AG04449 (cell line): ENCODE measurements at regions not wholly inside any gene's neighbourhood (a gene's known extent, or its start where the extent isn't known, plus 50 kb on each side); places are given as distances from the start of the nearest gene placed in this dataset.
"Not testable (repeated sequence)": the region's sequence is repeated elsewhere in the genome, so short reads cannot be mapped to it uniquely, and the experiment has no call there.

ENCODE experiments used
- CTCF ChIA-PET: fragments of 350-600 bp; formaldehyde crosslinking; extraction: SDS; loops from one replicate; lab custom pipeline; 2021; ENCODE audit warnings: antibody characterized with exemption; lab: Yijun Ruan, JAX
- POLR2A ChIA-PET: fragments of 400-600, 350-600 bp; formaldehyde crosslinking; extraction: SDS; loops from one replicate; lab custom pipeline; 2020; ENCODE audit warnings: antibody characterized with exemption, inconsistent platforms; lab: Yijun Ruan, JAX
- DNase-seq: peaks from one replicate; pipeline ENCODE4 v3.0.0-alpha.2; 2010; ENCODE audit warnings: low read depth, low spot score
- H3K4me3 ChIP-seq: 2 replicates; pipeline ENCODE4 v1.5.1; 2011; ENCODE audit warnings: low read depth, mild to moderate bottlenecking, control low read depth, low read length
- CTCF ChIP-seq: IDR thresholded peaks from one replicate; pipeline ENCODE4 v1.5.1; 2011; ENCODE audit warnings: mild to moderate bottlenecking, moderate library complexity, low read length, control low read depth, inconsistent platforms; ENCODE audit not compliant: insufficient read depth; ENCODE audit errors: missing control alignments

DNA sequence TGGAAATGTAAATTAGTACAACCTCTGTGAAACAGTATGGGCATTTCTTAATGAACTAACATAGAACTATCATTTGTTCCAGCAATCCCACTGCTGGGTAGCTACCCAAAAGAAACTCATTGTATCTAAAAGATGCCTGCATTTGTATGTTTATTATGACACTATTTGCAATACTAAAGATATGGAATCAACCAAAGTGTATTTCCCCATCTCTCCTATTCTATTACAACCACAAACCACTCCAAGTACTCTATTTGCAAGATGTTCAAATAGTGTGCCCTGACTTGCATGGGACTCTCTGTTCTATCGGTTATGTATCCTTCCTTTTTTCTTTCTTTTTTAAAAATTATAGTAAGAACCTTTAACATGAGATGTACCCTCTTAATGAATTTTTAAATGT is 845.2 kb downstream of the CDH11 start:
- no peak for DNase-seq
- H3K4me3 ChIP-seq, result no peak overlapping the region
- POLR2A ChIA-PET, result no interaction called here
- no peak for TF ChIP-seq CTCF
- CTCF ChIA-PET, result no interaction called here

- no peak overlapping the region for H3K4me3 ChIP-seq
- CTCF ChIA-PET, result no interaction called here
- POLR2A ChIA-PET, result no interaction called here
- no peak for DNase-seq
- TF ChIP-seq CTCF, result no peak
Observed at GRCh38 chr16:64272028-64272427, 849.8 kb downstream of the CDH11 start.

DNA sequence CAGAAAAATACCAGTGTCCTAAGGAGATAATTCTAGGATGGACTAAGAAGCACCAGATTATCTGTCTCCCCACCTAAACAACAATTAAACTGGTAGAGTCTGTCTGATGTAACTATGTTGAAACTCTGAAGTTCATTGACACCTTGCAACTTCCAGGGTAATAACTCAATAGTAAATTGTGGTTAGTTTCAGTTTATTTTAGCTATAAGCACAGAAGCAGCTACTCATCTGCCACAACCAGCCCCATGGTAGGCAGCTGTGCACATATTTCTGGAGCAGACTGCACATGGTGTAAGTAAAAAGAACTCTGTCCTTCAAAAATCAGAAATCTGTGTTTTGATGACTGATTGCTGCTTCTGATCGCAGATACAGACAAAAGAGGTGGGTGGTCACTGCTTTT is 852.1 kb downstream of the CDH11 start:
- ChIA-PET POLR2A (no interaction called here), CTCF (no interaction called here)
- no peak overlapping the region for H3K4me3 ChIP-seq
- DNase-seq, result no peak
- no peak for TF ChIP-seq CTCF

- ChIA-PET CTCF (no interaction called here), POLR2A (no interaction called here)
- no peak overlapping the region for H3K4me3 ChIP-seq
- DNase-seq, result no peak
- no peak for TF ChIP-seq CTCF
Observed at GRCh38 chr16:64265756-64266155, 856.1 kb downstream of the CDH11 start.

GRCh38 chr16:64260631-64261401 is 861.0 kb downstream of the CDH11 start:
- POLR2A ChIA-PET, DNase-seq, H3K4me3 ChIP-seq: not testable (repeated sequence)

GRCh38 chr16:64254443-64255367 is 867.2 kb downstream of the CDH11 start:
- no peak for TF ChIP-seq CTCF
- H3K4me3 ChIP-seq, result no peak overlapping the region
- DNase-seq, result no peak
- CTCF ChIA-PET, result no interaction called here
- POLR2A ChIA-PET, result no interaction called here

More at GRCh38 chr16:64260631-64261401, 861.0 kb downstream of the CDH11 start:
- CTCF ChIA-PET, result not testable (repeated sequence)
